ENCODE measurements at regions not wholly inside any gene's neighbourhood (a gene's known extent, or its start where the extent isn't known, plus 50 kb on each side); places are given as distances from the start of the nearest gene placed in this dataset.
A peak's percentile ranks its signal among the peaks of the same experiment; 100 is the strongest.

DNA sequence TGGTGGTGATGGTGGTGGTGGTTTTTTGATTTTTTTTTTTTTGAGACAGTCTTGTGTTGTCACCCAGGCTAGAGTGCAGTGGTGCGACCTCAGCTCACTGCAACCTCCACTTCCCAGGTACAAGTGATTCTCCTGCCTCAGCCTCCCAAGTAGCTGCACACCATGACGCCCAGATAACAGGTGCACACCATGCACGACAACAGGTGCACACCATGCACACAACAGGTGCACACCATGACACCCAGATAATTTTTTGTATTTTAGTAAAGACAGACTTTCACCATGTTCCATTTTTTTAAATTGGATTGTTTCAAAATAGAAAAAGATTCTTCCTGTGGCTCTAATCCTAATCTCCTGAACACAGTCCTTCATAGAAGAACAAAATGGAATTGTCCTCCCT lies 257.9 kb downstream of the ALDH8A1 start:
- TF ChIP-seq, protein P1, sequence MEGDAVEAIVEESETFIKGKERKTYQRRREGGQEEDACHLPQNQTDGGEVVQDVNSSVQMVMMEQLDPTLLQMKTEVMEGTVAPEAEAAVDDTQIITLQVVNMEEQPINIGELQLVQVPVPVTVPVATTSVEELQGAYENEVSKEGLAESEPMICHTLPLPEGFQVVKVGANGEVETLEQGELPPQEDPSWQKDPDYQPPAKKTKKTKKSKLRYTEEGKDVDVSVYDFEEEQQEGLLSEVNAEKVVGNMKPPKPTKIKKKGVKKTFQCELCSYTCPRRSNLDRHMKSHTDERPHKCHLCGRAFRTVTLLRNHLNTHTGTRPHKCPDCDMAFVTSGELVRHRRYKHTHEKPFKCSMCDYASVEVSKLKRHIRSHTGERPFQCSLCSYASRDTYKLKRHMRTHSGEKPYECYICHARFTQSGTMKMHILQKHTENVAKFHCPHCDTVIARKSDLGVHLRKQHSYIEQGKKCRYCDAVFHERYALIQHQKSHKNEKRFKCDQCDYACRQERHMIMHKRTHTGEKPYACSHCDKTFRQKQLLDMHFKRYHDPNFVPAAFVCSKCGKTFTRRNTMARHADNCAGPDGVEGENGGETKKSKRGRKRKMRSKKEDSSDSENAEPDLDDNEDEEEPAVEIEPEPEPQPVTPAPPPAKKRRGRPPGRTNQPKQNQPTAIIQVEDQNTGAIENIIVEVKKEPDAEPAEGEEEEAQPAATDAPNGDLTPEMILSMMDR (IDR thresholded peaks at IDR 0.05) = no peak
- H3K27ac ChIP-seq = no peak overlapping the region
- H3K79me2 ChIP-seq = no peaks in the 10 kb centered on the region

DNA sequence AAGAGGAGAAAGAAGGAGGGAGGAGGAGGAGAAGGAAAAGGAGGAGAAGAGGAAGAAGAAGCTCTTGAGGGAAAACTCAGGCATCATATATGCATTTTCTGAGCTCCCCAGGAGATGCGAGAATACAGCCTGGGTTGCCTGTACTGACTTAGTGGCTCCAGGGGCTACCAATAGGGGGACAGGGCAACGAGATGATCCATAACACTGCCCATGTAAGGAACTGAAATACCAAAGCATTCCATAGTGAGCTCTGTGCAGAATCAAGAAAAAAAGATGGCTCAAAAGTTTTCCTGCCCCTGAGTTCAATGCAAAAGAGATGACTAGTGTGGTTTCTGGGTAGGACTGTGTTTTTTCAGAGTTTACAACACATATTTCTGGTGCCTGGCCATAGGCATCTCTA lies 258.7 kb downstream of the ALDH8A1 start:
- TF ChIP-seq, protein P1 (IDR thresholded peaks at IDR 0.05) = no peak
- H3K36me3 ChIP-seq (ENCODE audit: control insufficient read depth, insufficient read depth, low read length) = no peaks in the 10 kb centered on the region
- H3K27me3 ChIP-seq (ENCODE audit: control insufficient read depth, insufficient read depth, low read length) = no peaks in the 10 kb centered on the region
- no peak overlapping the region for H3K4me3 ChIP-seq (ENCODE audit: low read depth, low read length)
- no peaks in the 10 kb centered on the region for H3K9me3 ChIP-seq (ENCODE audit: control insufficient read depth, low read length)
- H3K4me2 ChIP-seq (ENCODE audit: low read length) = no peak overlapping the region
- no peaks in the 10 kb centered on the region for H3K79me2 ChIP-seq
- H3K4me1 ChIP-seq = peaks cover 6% of the 10 kb centered on the region
- peak overlapping the region; percentile 37 for H2AFZ ChIP-seq
- H3K27ac ChIP-seq = no peak overlapping the region
- H3K9ac ChIP-seq = no peak overlapping the region

More for the DNA sequence above, 257.9 kb downstream of the ALDH8A1 start:
- Histone ChIP-seq H3K36me3 (ENCODE audit: control insufficient read depth, insufficient read depth, low read length) (no peaks in the 10 kb centered on the region), H3K9ac (no peak overlapping the region), H3K4me3 (ENCODE audit: low read depth, low read length) (no peak overlapping the region), H3K4me2 (ENCODE audit: low read length) (no peak overlapping the region), H3K4me1 (peaks cover 6% of the 10 kb centered on the region), H3K27me3 (ENCODE audit: control insufficient read depth, insufficient read depth, low read length) (no peaks in the 10 kb centered on the region), H3K9me3 (ENCODE audit: control insufficient read depth, low read length) (no peaks in the 10 kb centered on the region), H2AFZ (no peak overlapping the region)

GRCh38 chr6:134690048-134690447 lies 259.9 kb downstream of the ALDH8A1 start:
- TF ChIP-seq, protein P1 (IDR thresholded peaks at IDR 0.05) = no peak
- H3K9me3 ChIP-seq (ENCODE audit: control insufficient read depth, low read length) = no peaks in the 10 kb centered on the region
- H3K4me2 ChIP-seq (ENCODE audit: low read length) = no peak overlapping the region
- no peaks in the 10 kb centered on the region for H3K36me3 ChIP-seq (ENCODE audit: control insufficient read depth, insufficient read depth, low read length)
- no peak overlapping the region for H3K9ac ChIP-seq
- peak overlapping the region; percentile 55 for H2AFZ ChIP-seq
- peaks cover 6% of the 10 kb centered on the region for H3K4me1 ChIP-seq
- no peaks in the 10 kb centered on the region for H3K79me2 ChIP-seq
- H3K27ac ChIP-seq = no peak overlapping the region
- no peak overlapping the region for H3K4me3 ChIP-seq (ENCODE audit: low read depth, low read length)
- H3K27me3 ChIP-seq (ENCODE audit: control insufficient read depth, insufficient read depth, low read length) = no peaks in the 10 kb centered on the region

DNA sequence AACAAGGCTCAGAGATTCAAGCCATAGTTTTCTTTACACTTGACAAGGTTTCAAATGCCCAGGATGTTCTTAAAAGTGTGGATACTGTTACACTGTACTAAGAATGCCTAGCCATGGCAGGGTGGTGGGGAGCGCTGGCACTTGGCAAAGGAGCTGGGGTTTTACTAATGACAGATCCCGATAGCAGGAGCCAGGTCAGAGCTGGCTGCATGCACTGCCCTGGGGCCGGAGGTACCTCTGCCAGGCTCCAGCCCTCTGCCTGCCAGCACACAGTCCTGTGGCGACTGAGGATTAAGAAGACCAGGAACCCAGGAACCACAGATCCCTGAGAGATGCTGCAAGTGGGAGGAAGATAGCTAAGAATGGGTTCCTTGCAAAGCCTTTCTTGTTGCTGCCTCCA lies 260.3 kb downstream of the ALDH8A1 start:
- TF ChIP-seq, protein P1 (IDR thresholded peaks at IDR 0.05) = no peak
- Histone ChIP-seq H3K36me3 (ENCODE audit: control insufficient read depth, insufficient read depth, low read length) (no peaks in the 10 kb centered on the region), H3K27me3 (ENCODE audit: control insufficient read depth, insufficient read depth, low read length) (no peaks in the 10 kb centered on the region), H3K9ac (no peak overlapping the region), H3K4me3 (ENCODE audit: low read depth, low read length) (no peak overlapping the region), H3K9me3 (ENCODE audit: control insufficient read depth, low read length) (no peaks in the 10 kb centered on the region), H2AFZ (peak overlapping the region; percentile 55), H3K4me1 (peaks cover 6% of the 10 kb centered on the region), H3K79me2 (no peaks in the 10 kb centered on the region), H3K4me2 (ENCODE audit: low read length) (no peak overlapping the region), H3K27ac (peak overlapping the region; percentile 37)

GRCh38 chr6:134689177-134689576 lies 260.7 kb downstream of the ALDH8A1 start:
- H3K27ac ChIP-seq = peak overlapping the region; percentile 37
- no peaks in the 10 kb centered on the region for H3K27me3 ChIP-seq (ENCODE audit: control insufficient read depth, insufficient read depth, low read length)
- H3K36me3 ChIP-seq (ENCODE audit: control insufficient read depth, insufficient read depth, low read length) = no peaks in the 10 kb centered on the region
- TF ChIP-seq, protein P1 (IDR thresholded peaks at IDR 0.05) = no peak
- peaks cover 6% of the 10 kb centered on the region for H3K4me1 ChIP-seq
- H3K9ac ChIP-seq = no peak overlapping the region
- H3K4me2 ChIP-seq (ENCODE audit: low read length) = no peak overlapping the region
- no peaks in the 10 kb centered on the region for H3K9me3 ChIP-seq (ENCODE audit: control insufficient read depth, low read length)
- peak overlapping the region; percentile 55 for H2AFZ ChIP-seq
- no peak overlapping the region for H3K4me3 ChIP-seq (ENCODE audit: low read depth, low read length)
- H3K79me2 ChIP-seq = no peaks in the 10 kb centered on the region
